Muscle of back (tissue), 3 donors: ENCODE measurements at regions not wholly inside any gene's neighbourhood (a gene's known extent, or its start where the extent isn't known, plus 50 kb on each side); places are given as distances from the start of the nearest gene placed in this dataset.

Experiments used
- DNase-seq, 3 donors: peaks; one replicate each; pipeline versions ENCODE4 v3.0.0 to v3.0.0-alpha.2; 2013

GRCh38 chr1:55690366-55690765 is 475.2 kb upstream of the USP24 start:
- no peak for DNase-seq

DNA sequence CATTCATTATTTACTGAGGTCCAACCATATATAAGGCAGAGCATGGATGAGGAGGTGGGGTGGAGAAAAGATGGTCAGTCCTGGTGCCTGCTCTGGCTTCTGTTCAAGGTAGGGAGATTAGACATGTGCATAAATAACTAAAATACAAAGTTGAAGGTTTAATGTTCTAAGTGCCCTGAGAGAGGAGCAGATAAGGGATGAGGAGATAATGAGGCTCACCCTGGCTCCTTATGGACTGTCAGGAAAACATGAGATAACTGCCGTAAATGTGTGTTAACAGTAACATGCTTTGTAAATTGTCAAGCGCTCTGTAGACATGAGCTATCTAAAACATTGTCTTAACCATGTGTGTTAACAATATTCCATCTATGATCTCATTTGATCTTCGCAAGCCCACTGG is 474.6 kb upstream of the USP24 start:
- DNase-seq, result no peak

DNA sequence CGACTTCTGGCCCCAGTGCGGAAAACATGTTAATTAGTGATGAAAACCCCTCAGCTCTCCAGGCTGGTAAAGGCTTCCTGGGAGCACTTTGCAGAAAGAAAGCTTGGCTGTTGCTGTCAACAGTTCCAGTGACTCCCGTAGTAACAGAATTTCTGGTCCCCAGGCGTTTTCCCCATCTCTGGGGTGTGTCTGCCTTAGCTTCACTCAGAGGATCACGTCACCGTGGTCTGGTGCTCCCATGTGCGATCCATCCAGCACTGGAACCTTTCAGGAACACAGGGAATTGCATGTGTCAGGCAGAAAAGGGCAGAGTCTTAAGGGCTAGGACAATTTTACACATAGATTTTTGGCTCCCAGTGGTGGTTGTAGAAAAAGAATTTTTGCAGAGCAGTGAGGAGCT is 470.4 kb upstream of the USP24 start:
- DNase-seq, result no peak

- no peak for DNase-seq
Observed at GRCh38 chr1:55684131-55684650, 469.0 kb upstream of the USP24 start.

- DNase-seq, result no peak
Observed at GRCh38 chr1:55682198-55682597, 467.0 kb upstream of the USP24 start.

DNA sequence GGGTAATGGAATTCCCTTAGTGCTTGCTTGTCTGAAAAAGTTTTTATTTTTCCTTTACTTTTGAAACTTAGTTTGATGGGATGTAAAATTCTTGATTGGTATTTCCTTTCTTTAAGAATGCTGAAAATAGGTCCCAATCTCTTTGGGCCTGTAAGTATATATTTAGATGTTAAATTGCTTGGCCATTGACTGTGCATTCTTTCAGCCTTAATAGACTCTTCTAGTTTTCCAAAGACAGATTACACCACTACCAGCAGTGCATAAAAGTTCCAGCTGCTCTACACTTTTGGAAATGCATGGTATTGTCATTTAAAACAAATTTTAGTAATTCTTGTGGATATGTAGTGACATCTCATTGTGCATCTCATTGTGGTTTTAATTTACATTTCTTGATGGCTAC is 464.8 kb upstream of the USP24 start:
- DNase-seq, result peak in 1 of 3 donors; percentile 63

DNA sequence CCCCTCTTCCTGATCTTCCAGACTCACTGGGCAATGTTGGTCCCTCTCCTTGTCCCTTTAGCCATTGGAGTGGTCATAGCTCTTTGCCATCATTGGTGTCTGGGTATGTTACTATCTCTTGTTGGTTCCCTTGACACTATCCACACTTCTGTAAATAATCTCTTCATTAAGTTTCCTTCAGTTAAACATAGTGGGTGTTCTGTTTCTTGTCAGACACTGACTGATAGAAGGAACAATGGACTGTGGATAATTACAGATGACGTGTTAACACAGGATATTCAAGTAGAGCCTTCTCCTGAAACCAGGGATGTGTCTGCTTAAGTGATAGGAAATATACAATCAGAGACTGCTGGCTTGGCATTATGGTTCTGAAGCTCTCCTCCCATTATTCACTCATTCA is 458.3 kb upstream of the USP24 start:
- no peak for DNase-seq

DNA sequence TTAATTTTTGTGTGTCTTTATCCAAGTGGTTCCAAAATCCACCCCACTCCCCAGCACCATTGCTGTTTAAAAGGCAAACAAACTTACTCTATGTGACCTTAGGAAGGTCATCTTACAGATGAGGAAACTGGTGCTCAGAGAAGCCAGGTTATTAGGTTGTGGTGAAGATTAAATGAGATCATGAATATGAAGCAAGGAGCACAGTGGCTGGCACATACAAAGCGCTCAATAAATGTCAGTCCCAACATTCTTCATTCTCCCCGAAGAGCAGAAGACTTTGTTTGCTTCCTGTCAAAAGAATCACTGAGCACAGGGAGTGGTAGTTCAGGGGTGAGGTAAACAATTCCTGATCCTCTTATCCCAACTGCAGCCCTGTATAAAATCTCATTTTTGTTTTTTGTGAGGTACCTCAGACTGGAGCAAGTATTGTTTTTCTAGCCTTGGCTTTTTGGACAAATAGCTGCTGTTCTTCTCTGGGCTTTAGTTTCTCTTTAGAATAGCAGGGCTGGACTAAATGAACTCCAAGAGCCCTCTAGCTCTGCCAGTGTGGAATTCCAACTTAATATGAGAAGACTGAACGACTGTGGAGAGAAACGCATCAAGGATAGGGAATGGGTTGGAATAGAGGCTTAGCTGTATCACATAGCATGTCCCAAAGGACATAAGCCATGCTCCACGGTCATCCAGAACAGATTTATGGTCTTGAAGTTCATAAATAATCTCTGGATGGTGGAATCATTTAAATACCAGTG is 455.3 kb upstream of the USP24 start:
- peak in 2 of 3 donors; percentile 44 to 65 for DNase-seq

DNA sequence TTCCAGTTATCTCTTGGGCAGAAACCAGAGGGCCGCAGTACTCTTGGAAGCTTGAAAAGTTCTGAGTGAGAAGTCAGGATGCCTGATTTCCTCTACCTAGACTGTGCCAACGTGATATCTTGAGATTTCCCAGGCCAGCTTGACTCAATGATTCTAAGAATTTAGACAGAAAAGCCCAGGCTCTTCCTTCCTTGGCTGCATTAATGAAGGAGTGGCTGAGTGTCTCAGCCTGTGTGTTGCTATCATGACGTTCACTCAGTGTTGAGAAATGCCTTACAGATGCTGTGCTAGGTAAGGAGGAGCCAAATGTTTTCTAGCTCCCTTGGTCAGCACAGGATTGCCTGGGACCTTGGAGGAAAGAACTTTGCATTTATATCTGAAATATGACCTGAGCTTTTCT is 454.1 kb upstream of the USP24 start:
- peak in 1 of 3 donors; percentile 60 for DNase-seq

DNA sequence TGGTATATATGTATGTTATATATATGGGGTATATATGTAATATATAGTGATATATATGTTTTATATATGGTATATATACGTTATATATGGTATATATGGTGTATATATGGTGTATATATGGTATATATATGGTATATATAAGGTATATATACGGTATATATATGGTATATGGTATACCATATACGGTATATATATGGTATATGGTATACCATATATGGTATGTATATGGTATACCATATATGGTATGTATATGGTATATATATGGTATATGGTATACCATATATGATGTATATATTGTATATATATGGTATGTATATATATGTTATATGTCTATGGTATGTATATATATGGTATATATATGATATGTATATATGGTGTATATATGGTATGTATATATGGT is 447.7 kb upstream of the USP24 start:
- no peak for DNase-seq

- DNase-seq, result no peak
Observed at GRCh38 chr1:55658917-55659316, 443.8 kb upstream of the USP24 start.

DNA sequence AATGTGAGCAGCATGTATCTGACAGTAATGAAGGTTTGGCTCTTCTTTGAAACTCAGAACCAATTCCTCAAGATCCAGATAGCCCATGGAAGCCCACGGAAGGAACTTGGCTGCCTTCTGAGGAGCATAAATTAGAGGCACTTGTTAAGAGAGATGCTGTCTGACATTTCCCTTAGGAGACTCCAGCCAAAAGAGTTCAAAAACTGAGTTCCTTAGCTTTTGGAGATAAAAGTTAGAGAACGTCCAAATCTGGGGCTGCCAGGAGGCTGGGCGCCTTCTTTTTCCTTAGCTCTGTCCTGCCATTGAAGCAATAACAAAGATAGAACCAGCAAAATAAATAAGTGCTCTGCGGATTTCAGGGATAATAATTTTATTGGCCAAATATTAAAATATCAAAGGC is 439.6 kb upstream of the USP24 start:
- DNase-seq, result peak in 1 of 3 donors; percentile 56

DNA sequence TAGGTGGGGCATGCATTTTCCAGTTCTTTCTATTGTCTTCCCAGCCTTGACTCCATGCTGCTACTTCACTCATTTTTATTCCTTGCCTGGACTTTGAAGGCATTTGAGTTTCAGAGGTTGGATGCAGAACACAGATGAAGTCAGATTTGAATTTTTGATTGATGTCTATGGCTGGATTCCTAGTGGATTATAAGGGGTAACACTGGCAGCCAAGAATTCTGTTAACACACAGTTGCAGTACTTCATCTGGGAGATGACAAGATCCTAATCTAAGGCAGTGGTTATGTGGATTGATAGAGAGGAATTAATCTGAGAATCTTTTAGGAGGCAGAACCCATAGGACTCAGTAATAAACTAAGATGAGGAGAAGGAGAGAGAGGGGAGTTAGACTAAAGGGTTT is 439.0 kb upstream of the USP24 start:
- DNase-seq, result peak in 1 of 3 donors; percentile 47

- peak in 1 of 3 donors; percentile 71 for DNase-seq
Observed at GRCh38 chr1:55650444-55650843, 435.3 kb upstream of the USP24 start.

- DNase-seq, result no peak
Observed at GRCh38 chr1:55646181-55646580, 431.0 kb upstream of the USP24 start.

DNA sequence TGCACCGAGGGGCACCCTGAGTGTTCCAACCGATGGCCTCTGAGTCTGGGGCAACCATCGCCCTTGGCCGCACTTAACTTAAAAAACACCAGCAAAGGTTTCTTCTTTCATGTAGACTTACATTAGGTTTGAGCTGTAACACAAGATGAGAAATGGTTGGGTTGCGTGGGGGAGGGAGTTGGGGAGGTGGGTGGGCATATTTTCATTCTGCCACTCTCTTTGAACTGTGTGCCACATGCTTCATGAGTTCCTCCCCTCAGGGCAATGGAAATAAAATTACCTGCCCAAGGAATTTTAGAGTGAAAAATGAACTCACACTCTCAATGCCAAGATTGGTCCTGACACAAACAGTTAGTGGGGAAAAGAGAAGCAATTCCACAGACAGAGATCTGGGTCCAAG is 430.1 kb upstream of the USP24 start:
- DNase-seq, result no peak

GRCh38 chr1:55641947-55642346 is 426.8 kb upstream of the USP24 start:
- DNase-seq, result peak in 1 of 3 donors; percentile 62

- DNase-seq, result peak; percentile 48 to 78 (median 61)
Observed at GRCh38 chr1:55640708-55641473, 425.7 kb upstream of the USP24 start.

GRCh38 chr1:55639526-55639925 is 424.4 kb upstream of the USP24 start:
- DNase-seq, result no peak

DNA sequence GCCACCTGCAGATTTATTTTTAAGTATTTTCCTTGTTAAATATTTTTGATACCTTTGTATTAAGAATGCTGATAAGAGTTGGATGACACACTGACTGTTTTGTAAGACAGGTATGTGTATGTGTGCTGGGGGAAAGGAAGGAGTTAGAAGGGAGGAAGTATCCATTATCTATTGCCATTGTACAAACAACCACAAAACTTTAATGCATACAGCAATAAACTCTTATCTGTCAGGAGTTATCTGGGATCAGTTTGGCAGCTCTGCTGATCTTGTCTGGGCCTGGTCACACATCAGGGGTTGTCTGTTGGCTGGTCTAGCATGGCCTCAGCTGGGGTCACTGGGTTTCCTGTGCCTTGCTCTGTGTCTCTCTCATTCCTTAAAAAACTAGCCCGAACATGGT is 423.9 kb upstream of the USP24 start:
- no peak for DNase-seq

DNA sequence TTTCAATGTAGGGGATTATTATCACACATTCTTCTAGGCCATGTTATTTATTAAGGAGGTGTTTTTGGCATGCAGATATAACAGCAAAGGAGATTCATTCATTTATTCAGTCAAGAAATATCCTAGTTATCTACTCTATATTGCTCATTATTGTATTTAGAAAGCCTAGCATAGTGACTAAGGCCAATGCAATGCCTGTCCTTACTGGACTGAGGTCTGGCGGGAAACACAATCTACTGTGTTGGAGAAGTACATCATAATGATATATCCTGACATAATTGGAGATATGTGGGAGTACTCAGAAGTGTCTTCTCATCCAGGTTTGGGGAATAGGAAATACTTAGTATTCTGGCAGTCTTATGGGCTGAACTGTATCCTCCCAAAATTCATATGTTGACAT is 421.5 kb upstream of the USP24 start:
- DNase-seq, result no peak

GRCh38 chr1:55635856-55636255 is 420.7 kb upstream of the USP24 start:
- no peak for DNase-seq

- no peak for DNase-seq
Observed at GRCh38 chr1:55634516-55634915, 419.4 kb upstream of the USP24 start.
